NT2/D1 (cell line): ENCODE measurements at regions not wholly inside any gene's neighbourhood (a gene's known extent, or its start where the extent isn't known, plus 50 kb on each side); places are given as distances from the start of the nearest gene placed in this dataset.

Experiments used
- YY1 ChIP-seq: IDR thresholded peaks from 2 replicates; pipeline ENCODE4 v1.6.1; 2011; ENCODE audit not compliant: insufficient read length, insufficient read depth
- ZNF274 ChIP-seq: IDR thresholded peaks from 2 replicates; pipeline ENCODE4 v1.6.1; 2011; ENCODE audit warnings: mild to moderate bottlenecking, low read depth, low read length

DNA sequence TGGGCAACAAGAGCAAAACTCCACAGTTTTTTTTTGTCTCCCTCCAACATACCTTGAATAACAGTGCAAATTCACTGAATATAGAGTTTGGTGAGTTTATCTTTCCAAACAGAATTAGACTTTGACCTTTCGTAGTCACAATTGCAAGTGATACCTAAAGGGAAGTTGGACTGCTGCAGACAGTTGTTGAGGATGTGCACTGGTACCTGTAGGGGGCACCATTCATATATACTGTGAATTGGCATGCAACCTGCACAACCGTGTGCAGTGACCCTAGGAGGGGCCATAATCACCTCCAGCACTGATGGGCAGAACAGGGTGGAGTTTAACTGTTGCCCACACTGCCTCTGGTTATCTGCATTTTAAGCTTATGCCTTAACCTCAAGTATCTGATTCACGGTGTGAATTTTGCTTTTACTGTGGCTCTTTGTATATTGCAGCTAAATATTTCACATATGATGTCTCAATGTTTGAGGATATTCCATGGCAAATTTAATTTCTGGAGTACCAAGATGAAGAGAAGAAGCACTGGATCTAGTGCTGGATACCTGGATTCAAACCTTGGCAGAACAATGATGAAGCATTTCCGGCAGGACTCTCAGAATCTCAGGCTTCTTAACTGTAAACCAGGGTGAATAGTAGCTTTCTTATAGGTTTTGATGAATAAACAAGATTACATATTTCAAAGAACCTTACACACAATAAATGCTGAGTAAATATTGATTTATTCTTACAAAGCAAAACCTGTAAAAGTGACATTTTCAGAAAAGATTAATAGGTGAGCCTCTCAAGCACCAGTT lies 144.3 kb downstream of the ACTBL2 start:
- TF ChIP-seq YY1 (no peak), ZNF274 (no peak)
